IMR-90 (cell line): ENCODE measurements at regions not wholly inside any gene's neighbourhood (a gene's known extent, or its start where the extent isn't known, plus 50 kb on each side); places are given as distances from the start of the nearest gene placed in this dataset.
"Not testable (repeated sequence)": the region's sequence is repeated elsewhere in the genome, so short reads cannot be mapped to it uniquely, and the experiment has no call there.

ENCODE experiments used
- ATAC-seq: fragments of 200-7000 bp; cut with Tn5 transposase; 2 replicates; pipeline ENCODE4 v1.9.1; 2020; ENCODE audit warnings: low read depth, mild to moderate bottlenecking, moderate library complexity
- BruUV-seq: library from RNA; stranded (reverse); fragments of 400-500 nt; replicated peaks from 2 replicates; lab custom pipeline; 2021; lab: Mats Ljungman, UMichigan
- CTCF ChIA-PET: fragments of 300-600 bp; formaldehyde crosslinking; extraction: SDS; loops from one replicate; lab custom pipeline; 2021; ENCODE audit warnings: antibody characterized with exemption; lab: Yijun Ruan, JAX
- POLR2A ChIA-PET: fragments of 300-600 bp; sonication (Branson Sonifier 250); formaldehyde crosslinking; loops from one replicate; lab custom pipeline; 2022; ENCODE audit warnings: antibody characterized with exemption; ENCODE audit not compliant: unreplicated experiment; lab: Charles Lee
- DNase-seq: peaks from one replicate; pipeline ENCODE4 v3.0.0; 2013
- H2AFZ ChIP-seq: replicated peaks from 2 replicates; pipeline ENCODE3; 2013; ENCODE audit warnings: low read length, mild to moderate bottlenecking; ENCODE audit not compliant: poor library complexity
- H2AK5ac ChIP-seq: 2 replicates; pipeline ENCODE4 v1.6.1; 2013; ENCODE audit warnings: low read depth, low read length, inconsistent platforms
- H2AK9ac ChIP-seq: replicated peaks from 2 replicates; pipeline ENCODE3; 2013; ENCODE audit warnings: mild to moderate bottlenecking, low read depth, low read length, moderate library complexity; ENCODE audit not compliant: poor library complexity
- H2BK120ac ChIP-seq: 2 replicates; pipeline ENCODE4 v1.6.1; 2013; ENCODE audit warnings: low read depth, low read length, inconsistent platforms
- H2BK15ac ChIP-seq: 3 replicates; pipeline ENCODE4 v1.6.1; 2013; ENCODE audit warnings: low read depth, low read length, inconsistent platforms
- H2BK20ac ChIP-seq: 2 replicates; pipeline ENCODE4 v1.6.1; 2013; ENCODE audit warnings: low read depth, mild to moderate bottlenecking, inconsistent platforms, low read length, moderate library complexity
- H2BK5ac ChIP-seq: 2 replicates; pipeline ENCODE4 v1.6.1; 2013; ENCODE audit warnings: mild to moderate bottlenecking, low read depth, low read length, inconsistent platforms; ENCODE audit not compliant: poor library complexity, severe bottlenecking
- H3K14ac ChIP-seq: replicated peaks from 2 replicates; pipeline ENCODE4 v1.6.1; 2013; ENCODE audit warnings: low read depth, low read length, inconsistent platforms
- H3K18ac ChIP-seq: 2 replicates; pipeline ENCODE4 v1.6.1; 2013; ENCODE audit warnings: low read depth, low read length, control low read depth
- H3K23ac ChIP-seq: 2 replicates; pipeline ENCODE4 v1.6.1; 2013; ENCODE audit warnings: low read depth, low read length, inconsistent platforms
- H3K27ac ChIP-seq: 2 replicates; pipeline ENCODE4 v1.5.1; 2013; ENCODE audit warnings: mild to moderate bottlenecking, control low read depth, low read length; ENCODE audit not compliant: insufficient read depth
- H3K27me3 ChIP-seq: 2 replicates; pipeline ENCODE4 v1.6.1; 2013; ENCODE audit warnings: low read length; ENCODE audit not compliant: control insufficient read depth, insufficient read depth
- H3K36me3 ChIP-seq: 2 replicates; pipeline ENCODE4 v1.6.1; 2013; ENCODE audit warnings: low read length, mixed read lengths; ENCODE audit not compliant: control insufficient read depth, insufficient read depth
- H3K4ac ChIP-seq: 2 replicates; pipeline ENCODE4 v1.6.1; 2013; ENCODE audit warnings: low read depth, low read length, inconsistent platforms
- H3K4me1 ChIP-seq: 2 replicates; pipeline ENCODE4 v1.6.1; 2013; ENCODE audit warnings: low read length, mixed read lengths; ENCODE audit not compliant: control insufficient read depth, insufficient read depth
- H3K4me2 ChIP-seq: 2 replicates; pipeline ENCODE4 v1.6.1; 2013; ENCODE audit warnings: low read depth, mild to moderate bottlenecking, control low read depth, low read length, moderate library complexity
- H3K4me3 ChIP-seq: 2 replicates; pipeline ENCODE4 v1.5.1; 2013; ENCODE audit warnings: low read depth, mild to moderate bottlenecking, control low read depth, low read length, moderate library complexity; ENCODE audit not compliant: insufficient read depth
- H3K56ac ChIP-seq: 2 replicates; pipeline ENCODE4 v1.6.1; 2013; ENCODE audit warnings: low read length, inconsistent platforms; ENCODE audit not compliant: insufficient read depth; ENCODE audit errors: extremely low read depth
- H3K79me1 ChIP-seq, 2 experiments: 2 replicates each; pipeline ENCODE4 v1.6.1; 2013; ENCODE audit warnings: low read length in 2 of 2, inconsistent platforms in 1 of 2, low read depth in 1 of 2
- H3K9ac ChIP-seq: 2 replicates; pipeline ENCODE4 v1.6.1; 2013; ENCODE audit warnings: low read depth, low read length, control low read depth
- H3K9me1 ChIP-seq: 2 replicates; pipeline ENCODE4 v1.6.1; 2013; ENCODE audit warnings: low read length, inconsistent platforms; ENCODE audit not compliant: insufficient read depth
- H3K9me3 ChIP-seq: 2 replicates; pipeline ENCODE4 v1.6.1; 2013; ENCODE audit warnings: low read length; ENCODE audit not compliant: control insufficient read depth, insufficient read depth
- H4K20me1 ChIP-seq: 2 replicates; pipeline ENCODE4 v1.6.1; 2013; ENCODE audit warnings: low read length, inconsistent platforms; ENCODE audit not compliant: insufficient read depth
- H4K5ac ChIP-seq: 2 replicates; pipeline ENCODE4 v1.6.1; 2013; ENCODE audit warnings: mild to moderate bottlenecking, low read depth, low read length, control low read depth
- H4K8ac ChIP-seq, 2 experiments: 2 replicates each; pipeline ENCODE4 v1.6.1; 2013; ENCODE audit warnings: low read depth in 2 of 2, low read length in 2 of 2, control low read depth in 1 of 2, inconsistent platforms in 1 of 2
- H4K91ac ChIP-seq: 2 replicates; pipeline ENCODE4 v1.6.1; 2013; ENCODE audit warnings: low read depth, low read length, inconsistent platforms; ENCODE audit not compliant: insufficient read depth
- WGBS, 2 experiments: methylation state at CpG; one replicate each; pipeline versions ENCODE4 v1.1.5 to v1.1.7; 2013; ENCODE audit warnings: missing lambda C conversion rate in 2 of 2; ENCODE audit not compliant: insufficient read length in 1 of 2; ENCODE audit errors: extremely low coverage in 2 of 2; 5-methylcytosine and 5-hydroxymethylcytosine counted together
- dilution Hi-C: fragments of 300-500 bp; cut with HindIII; formaldehyde crosslinking; loops from one replicate; pipeline ENCODE4 v1.14.3; 2018; ENCODE audit warnings: low sequenced_read_pairs; ENCODE audit not compliant: unreplicated experiment
- in situ Hi-C: fragments of 300-500 bp; cut with MboI; formaldehyde crosslinking; loops from 3 replicates; pipeline ENCODE4 v1.14.3; 2019; ENCODE audit warnings: low sequenced_read_pairs, inconsistent platforms, mixed read lengths
- intact Hi-C: fragments of 100-400 bp; cut with micrococcal nuclease; formaldehyde crosslinking; loops from 2 replicates; pipeline ENCODE4 v1.10.0; 2022

DNA sequence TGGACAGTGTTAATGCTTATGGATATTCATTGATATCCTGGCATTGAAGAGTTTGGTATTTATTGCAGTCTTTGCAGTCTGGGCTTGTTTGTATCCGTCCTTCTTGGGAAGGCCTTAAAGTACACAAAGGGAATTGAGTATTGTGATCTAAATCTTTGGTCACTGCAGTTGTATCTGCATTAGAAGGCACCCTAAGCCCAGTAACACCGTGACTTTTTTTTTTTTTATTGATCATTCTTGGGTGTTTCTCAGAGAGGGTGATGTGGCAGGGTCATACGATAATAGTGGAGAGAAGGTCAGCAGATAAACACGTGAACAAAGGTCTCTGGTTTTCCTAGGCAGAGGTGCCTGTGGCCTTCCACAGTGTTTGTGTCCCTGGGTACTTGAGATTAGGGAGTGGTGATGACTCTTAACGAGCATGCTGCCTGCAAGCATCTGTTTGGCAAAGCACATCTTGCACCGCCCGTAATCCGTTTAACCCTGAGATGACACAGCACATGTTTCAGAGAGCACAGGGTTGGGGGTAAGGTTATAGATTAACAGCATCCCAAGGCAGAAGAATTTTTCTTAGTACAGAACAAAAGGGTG is 258.0 kb downstream of the HAPSTR1 start:
- H4K8ac ChIP-seq, H3K23ac ChIP-seq, H2BK120ac ChIP-seq, H3K14ac ChIP-seq, H3K4me2 ChIP-seq, H2AFZ ChIP-seq, BruUV-seq, H4K91ac ChIP-seq, H3K4me3 ChIP-seq, CTCF ChIA-PET, H3K27me3 ChIP-seq, H3K9me3 ChIP-seq, H3K27ac ChIP-seq, H3K9ac ChIP-seq, H3K36me3 ChIP-seq, DNase-seq, H3K4ac ChIP-seq, H4K5ac ChIP-seq, dilution Hi-C loops, H3K9me1 ChIP-seq, ATAC-seq, H2BK5ac ChIP-seq, POLR2A ChIA-PET, intact Hi-C loops, H2AK9ac ChIP-seq, H4K20me1 ChIP-seq, H3K4me1 ChIP-seq, H2BK15ac ChIP-seq, H3K56ac ChIP-seq, H3K79me1 ChIP-seq, H2BK20ac ChIP-seq, H3K18ac ChIP-seq, H2AK5ac ChIP-seq, in situ Hi-C loops: not testable (repeated sequence)
- 61% methylated on average over 2 of the region's 8 CpGs; no CpG with 5 or more reads in 1 of the 2 experiments for WGBS, 2 experiments

DNA sequence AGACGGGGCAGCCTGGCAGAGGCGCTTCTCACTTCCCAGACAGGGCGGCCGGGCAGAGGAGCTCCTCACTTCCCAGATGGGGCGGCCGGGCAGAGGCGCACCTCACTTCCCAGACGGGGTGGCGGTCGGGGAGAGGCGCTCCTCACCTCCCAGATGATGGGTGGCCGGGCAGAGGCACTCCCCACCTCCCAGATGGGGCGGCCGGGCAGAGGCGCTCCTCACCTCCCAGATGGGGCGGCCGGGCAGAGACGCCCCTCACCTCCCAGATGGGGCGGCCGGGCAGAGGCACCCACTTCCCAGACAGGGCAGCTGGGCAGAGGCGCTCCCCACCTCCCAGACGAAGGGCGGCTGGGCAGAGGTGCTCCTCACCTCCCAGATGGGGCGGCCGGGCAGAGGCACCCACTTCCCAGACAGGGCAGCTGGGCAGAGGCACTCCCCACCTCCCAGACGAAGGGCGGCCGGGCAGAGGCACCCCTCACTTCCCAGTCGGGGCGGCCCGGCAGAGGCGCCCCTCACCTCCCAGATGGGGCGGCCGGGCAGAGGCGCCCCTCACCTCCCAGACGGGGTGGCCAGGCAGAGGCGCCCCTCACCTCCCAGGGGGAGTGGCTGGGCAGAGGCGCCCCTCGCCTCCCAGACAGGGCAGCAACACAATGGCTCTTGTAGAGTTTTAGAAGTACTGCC is 258.8 kb downstream of the HAPSTR1 start:
- H3K9ac ChIP-seq, BruUV-seq, H3K14ac ChIP-seq, POLR2A ChIA-PET, H3K79me1 ChIP-seq, H3K56ac ChIP-seq, H4K91ac ChIP-seq, H3K4me2 ChIP-seq, H3K4me1 ChIP-seq, H2AK5ac ChIP-seq, CTCF ChIA-PET, H4K5ac ChIP-seq, ATAC-seq, H2BK15ac ChIP-seq, H2AFZ ChIP-seq, dilution Hi-C loops, H3K4me3 ChIP-seq, H2BK20ac ChIP-seq, H3K18ac ChIP-seq, H2AK9ac ChIP-seq, H3K36me3 ChIP-seq, H2BK5ac ChIP-seq, intact Hi-C loops, H3K9me3 ChIP-seq, in situ Hi-C loops, H3K9me1 ChIP-seq, H3K23ac ChIP-seq, H4K20me1 ChIP-seq, H3K27me3 ChIP-seq, DNase-seq, H4K8ac ChIP-seq, H3K27ac ChIP-seq, H2BK120ac ChIP-seq, H3K4ac ChIP-seq: not testable (repeated sequence)
- 81% methylated on average over 14 of the region's 39 CpGs; no CpG with 5 or more reads in 1 of the 2 experiments for WGBS, 2 experiments
